Vagina (tissue), 2 donors: ENCODE measurements at regions not wholly inside any gene's neighbourhood (a gene's known extent, or its start where the extent isn't known, plus 50 kb on each side); places are given as distances from the start of the nearest gene placed in this dataset.
"Not testable (repeated sequence)": the region's sequence is repeated elsewhere in the genome, so short reads cannot be mapped to it uniquely, and the experiment has no call there.

Source experiments
- POLR2A ChIP-seq, 2 donors: fragments of 450-650 bp; IDR thresholded peaks; one replicate each; pipeline ENCODE4 v1.6.1; 2017; ENCODE audit warnings: antibody characterized with exemption in 2 of 2, mild to moderate bottlenecking in 2 of 2, moderate library complexity in 2 of 2
- POLR2AphosphoS5 ChIP-seq, 2 donors: sonication (generic); formaldehyde crosslinking; IDR thresholded peaks; one replicate each; pipeline ENCODE4 v1.9.0; 2017; ENCODE audit warnings: antibody characterized with exemption in 2 of 2, mild to moderate bottlenecking in 2 of 2, low read depth in 1 of 2; ENCODE audit not compliant: insufficient read depth in 1 of 2
- TF ChIP-seq, protein P1 (sequence below), 3 experiments: fragments of 450-650 bp in 2 of 3; fragments of 200-600 bp in 1 of 3; sonication (generic) in 1 of 3; IDR thresholded peaks; one replicate each; pipeline ENCODE4 v1.5.1; 2017 to 2019; ENCODE audit warnings: antibody characterized with exemption in 3 of 3, mild to moderate bottlenecking in 2 of 3, moderate library complexity in 2 of 3

DNA sequence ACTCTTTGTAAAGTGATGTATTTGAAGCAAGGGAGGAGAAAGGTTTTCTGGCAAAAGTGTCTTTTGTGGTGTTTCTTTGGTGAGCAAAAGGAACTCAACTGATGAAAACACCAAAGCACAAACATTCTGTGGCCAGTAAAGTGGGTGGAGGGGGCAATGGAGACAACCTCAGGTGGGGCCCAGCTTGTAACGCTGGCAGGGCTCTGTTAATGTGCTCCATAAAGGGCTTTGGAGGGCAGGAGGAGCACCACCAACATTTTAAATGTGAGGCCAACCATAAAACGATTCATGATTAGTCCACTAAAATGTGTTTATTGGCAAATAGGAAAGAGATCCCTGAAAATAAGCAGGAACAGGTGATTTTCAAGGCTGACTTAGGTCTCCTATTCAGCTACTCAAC is 61.2 kb upstream of the NUDT4B start:
- TF ChIP-seq, protein P1, sequence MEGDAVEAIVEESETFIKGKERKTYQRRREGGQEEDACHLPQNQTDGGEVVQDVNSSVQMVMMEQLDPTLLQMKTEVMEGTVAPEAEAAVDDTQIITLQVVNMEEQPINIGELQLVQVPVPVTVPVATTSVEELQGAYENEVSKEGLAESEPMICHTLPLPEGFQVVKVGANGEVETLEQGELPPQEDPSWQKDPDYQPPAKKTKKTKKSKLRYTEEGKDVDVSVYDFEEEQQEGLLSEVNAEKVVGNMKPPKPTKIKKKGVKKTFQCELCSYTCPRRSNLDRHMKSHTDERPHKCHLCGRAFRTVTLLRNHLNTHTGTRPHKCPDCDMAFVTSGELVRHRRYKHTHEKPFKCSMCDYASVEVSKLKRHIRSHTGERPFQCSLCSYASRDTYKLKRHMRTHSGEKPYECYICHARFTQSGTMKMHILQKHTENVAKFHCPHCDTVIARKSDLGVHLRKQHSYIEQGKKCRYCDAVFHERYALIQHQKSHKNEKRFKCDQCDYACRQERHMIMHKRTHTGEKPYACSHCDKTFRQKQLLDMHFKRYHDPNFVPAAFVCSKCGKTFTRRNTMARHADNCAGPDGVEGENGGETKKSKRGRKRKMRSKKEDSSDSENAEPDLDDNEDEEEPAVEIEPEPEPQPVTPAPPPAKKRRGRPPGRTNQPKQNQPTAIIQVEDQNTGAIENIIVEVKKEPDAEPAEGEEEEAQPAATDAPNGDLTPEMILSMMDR (IDR thresholded peaks at IDR 0.05): not testable (repeated sequence)
- TF ChIP-seq POLR2A (IDR thresholded peaks at IDR 0.05); POLR2AphosphoS5 (IDR thresholded peaks at IDR 0.05; ENCODE audit: insufficient read depth in 1 of 2, low read depth in 1 of 2): not testable (repeated sequence)
